ENCODE measurements at regions not wholly inside any gene's neighbourhood (a gene's known extent, or its start where the extent isn't known, plus 50 kb on each side); places are given as distances from the start of the nearest gene placed in this dataset.

DNA sequence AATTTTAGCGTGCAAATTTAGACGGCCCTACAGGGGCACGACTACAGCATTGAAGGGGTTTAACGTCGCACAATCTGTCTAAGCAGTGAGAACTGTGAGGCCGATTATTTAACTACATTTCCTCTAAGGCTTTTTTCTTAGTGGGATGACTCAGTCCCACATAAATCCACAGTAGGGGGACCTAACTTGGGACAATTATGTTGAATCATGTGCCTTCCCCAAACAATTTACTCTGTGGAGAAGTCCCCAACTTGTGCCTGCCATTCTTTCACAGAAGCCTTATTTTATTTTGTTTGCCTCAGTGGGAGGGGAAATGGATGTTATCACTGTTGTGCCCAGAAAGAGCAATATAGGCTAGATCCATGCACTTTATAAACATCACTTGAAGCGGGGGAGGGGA is 80.3 kb upstream of the CDCA7L start:
- no peaks in the 10 kb centered on the region for H3K9me3 ChIP-seq (ENCODE audit: low read length)
- H3K27me3 ChIP-seq (ENCODE audit: insufficient read depth, low read depth, low read length) = no peaks in the 10 kb centered on the region
- H2AFZ ChIP-seq (ENCODE audit: low read depth, low read length) = no peak overlapping the region
- H3K4me2 ChIP-seq (ENCODE audit: low read length) = no peak overlapping the region
- no peaks in the 10 kb centered on the region for H3K79me2 ChIP-seq (replicated peaks; ENCODE audit: insufficient read depth, low read length)
- H3K9me2 ChIP-seq (ENCODE audit: insufficient read depth, low read length) = no peaks in the 10 kb centered on the region
- H3F3A ChIP-seq (ENCODE audit: insufficient read depth, low read length, poor library complexity, severe bottlenecking) = no peaks in the 10 kb centered on the region
- H3K9ac ChIP-seq (ENCODE audit: low read length) = no peak overlapping the region
- no peaks in the 10 kb centered on the region for H3K36me3 ChIP-seq (ENCODE audit: insufficient read depth, low read length)
- H3K4me3 ChIP-seq (ENCODE audit: low read length) = no peak overlapping the region
- TF ChIP-seq, protein P1, sequence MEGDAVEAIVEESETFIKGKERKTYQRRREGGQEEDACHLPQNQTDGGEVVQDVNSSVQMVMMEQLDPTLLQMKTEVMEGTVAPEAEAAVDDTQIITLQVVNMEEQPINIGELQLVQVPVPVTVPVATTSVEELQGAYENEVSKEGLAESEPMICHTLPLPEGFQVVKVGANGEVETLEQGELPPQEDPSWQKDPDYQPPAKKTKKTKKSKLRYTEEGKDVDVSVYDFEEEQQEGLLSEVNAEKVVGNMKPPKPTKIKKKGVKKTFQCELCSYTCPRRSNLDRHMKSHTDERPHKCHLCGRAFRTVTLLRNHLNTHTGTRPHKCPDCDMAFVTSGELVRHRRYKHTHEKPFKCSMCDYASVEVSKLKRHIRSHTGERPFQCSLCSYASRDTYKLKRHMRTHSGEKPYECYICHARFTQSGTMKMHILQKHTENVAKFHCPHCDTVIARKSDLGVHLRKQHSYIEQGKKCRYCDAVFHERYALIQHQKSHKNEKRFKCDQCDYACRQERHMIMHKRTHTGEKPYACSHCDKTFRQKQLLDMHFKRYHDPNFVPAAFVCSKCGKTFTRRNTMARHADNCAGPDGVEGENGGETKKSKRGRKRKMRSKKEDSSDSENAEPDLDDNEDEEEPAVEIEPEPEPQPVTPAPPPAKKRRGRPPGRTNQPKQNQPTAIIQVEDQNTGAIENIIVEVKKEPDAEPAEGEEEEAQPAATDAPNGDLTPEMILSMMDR (IDR thresholded peaks at IDR 0.05; ENCODE audit: poor library complexity, severe bottlenecking) = no peak
- TF ChIP-seq POLR2AphosphoS5 (IDR thresholded peaks at IDR 0.05) (no peak), EZH2 (IDR thresholded peaks at IDR 0.05; ENCODE audit: borderline replicate concordance, insufficient read depth, low read length, poor library complexity, severe bottlenecking) (no peak), TAF1 (IDR thresholded peaks at IDR 0.05; ENCODE audit: low read depth) (no peak), SMC3 (conservative IDR thresholded peaks at IDR 0.05; ENCODE audit: poor library complexity) (no peak), RAD21 (conservative IDR thresholded peaks at IDR 0.05) (no peak), MXI1 (conservative IDR thresholded peaks at IDR 0.05; ENCODE audit: poor library complexity, severe bottlenecking) (no peak), EP300 (conservative IDR thresholded peaks at IDR 0.05; ENCODE audit: poor library complexity, severe bottlenecking) (no peak)
- TF ChIP-seq, protein P2, sequence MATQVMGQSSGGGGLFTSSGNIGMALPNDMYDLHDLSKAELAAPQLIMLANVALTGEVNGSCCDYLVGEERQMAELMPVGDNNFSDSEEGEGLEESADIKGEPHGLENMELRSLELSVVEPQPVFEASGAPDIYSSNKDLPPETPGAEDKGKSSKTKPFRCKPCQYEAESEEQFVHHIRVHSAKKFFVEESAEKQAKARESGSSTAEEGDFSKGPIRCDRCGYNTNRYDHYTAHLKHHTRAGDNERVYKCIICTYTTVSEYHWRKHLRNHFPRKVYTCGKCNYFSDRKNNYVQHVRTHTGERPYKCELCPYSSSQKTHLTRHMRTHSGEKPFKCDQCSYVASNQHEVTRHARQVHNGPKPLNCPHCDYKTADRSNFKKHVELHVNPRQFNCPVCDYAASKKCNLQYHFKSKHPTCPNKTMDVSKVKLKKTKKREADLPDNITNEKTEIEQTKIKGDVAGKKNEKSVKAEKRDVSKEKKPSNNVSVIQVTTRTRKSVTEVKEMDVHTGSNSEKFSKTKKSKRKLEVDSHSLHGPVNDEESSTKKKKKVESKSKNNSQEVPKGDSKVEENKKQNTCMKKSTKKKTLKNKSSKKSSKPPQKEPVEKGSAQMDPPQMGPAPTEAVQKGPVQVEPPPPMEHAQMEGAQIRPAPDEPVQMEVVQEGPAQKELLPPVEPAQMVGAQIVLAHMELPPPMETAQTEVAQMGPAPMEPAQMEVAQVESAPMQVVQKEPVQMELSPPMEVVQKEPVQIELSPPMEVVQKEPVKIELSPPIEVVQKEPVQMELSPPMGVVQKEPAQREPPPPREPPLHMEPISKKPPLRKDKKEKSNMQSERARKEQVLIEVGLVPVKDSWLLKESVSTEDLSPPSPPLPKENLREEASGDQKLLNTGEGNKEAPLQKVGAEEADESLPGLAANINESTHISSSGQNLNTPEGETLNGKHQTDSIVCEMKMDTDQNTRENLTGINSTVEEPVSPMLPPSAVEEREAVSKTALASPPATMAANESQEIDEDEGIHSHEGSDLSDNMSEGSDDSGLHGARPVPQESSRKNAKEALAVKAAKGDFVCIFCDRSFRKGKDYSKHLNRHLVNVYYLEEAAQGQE (IDR thresholded peaks at IDR 0.05; ENCODE audit: borderline replicate concordance) = no peak
- H4K20me1 ChIP-seq (ENCODE audit: insufficient read depth) = no peaks in the 10 kb centered on the region
- H3K27ac ChIP-seq (ENCODE audit: low read length) = no peak overlapping the region

DNA sequence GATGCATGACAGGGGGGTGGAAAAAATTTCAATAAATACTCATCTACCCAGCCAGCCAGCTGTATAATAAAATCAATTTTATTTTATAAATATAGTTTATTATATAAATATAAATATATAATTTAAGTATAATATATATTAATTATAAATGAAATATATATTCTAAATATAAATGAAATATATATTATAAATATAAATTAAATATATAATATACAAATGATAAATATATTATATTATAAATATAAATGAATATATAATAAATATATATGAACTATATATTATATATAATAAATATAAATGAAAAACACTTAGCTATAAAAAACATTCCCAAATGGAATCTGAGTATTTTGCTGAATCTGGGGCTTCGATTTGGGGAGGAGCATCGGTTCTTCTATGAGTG is 79.4 kb upstream of the CDCA7L start:
- no peak overlapping the region for H3K9ac ChIP-seq (ENCODE audit: low read length)
- no peaks in the 10 kb centered on the region for H3K79me2 ChIP-seq (replicated peaks; ENCODE audit: insufficient read depth, low read length)
- H3K9me2 ChIP-seq (ENCODE audit: insufficient read depth, low read length) = no peaks in the 10 kb centered on the region
- no peak overlapping the region for H3K27ac ChIP-seq (ENCODE audit: low read length)
- H3K36me3 ChIP-seq (ENCODE audit: insufficient read depth, low read length) = no peaks in the 10 kb centered on the region
- no peaks in the 10 kb centered on the region for H3K27me3 ChIP-seq (ENCODE audit: insufficient read depth, low read depth, low read length)
- no peak overlapping the region for H2AFZ ChIP-seq (ENCODE audit: low read depth, low read length)
- H3K4me2 ChIP-seq (ENCODE audit: low read length) = no peak overlapping the region
- no peak overlapping the region for H3K4me3 ChIP-seq (ENCODE audit: low read length)
- H3F3A ChIP-seq (ENCODE audit: insufficient read depth, low read length, poor library complexity, severe bottlenecking) = no peaks in the 10 kb centered on the region
- TF ChIP-seq MXI1 (conservative IDR thresholded peaks at IDR 0.05; ENCODE audit: poor library complexity, severe bottlenecking) (no peak), SMC3 (conservative IDR thresholded peaks at IDR 0.05; ENCODE audit: poor library complexity) (no peak), TAF1 (IDR thresholded peaks at IDR 0.05; ENCODE audit: low read depth) (no peak), POLR2AphosphoS5 (IDR thresholded peaks at IDR 0.05) (no peak), EZH2 (IDR thresholded peaks at IDR 0.05; ENCODE audit: borderline replicate concordance, insufficient read depth, low read length, poor library complexity, severe bottlenecking) (no peak), EP300 (conservative IDR thresholded peaks at IDR 0.05; ENCODE audit: poor library complexity, severe bottlenecking) (no peak), RAD21 (conservative IDR thresholded peaks at IDR 0.05) (no peak)
- TF ChIP-seq, protein P1 (IDR thresholded peaks at IDR 0.05; ENCODE audit: poor library complexity, severe bottlenecking) = no peak
- TF ChIP-seq, protein P2 (IDR thresholded peaks at IDR 0.05; ENCODE audit: borderline replicate concordance) = no peak
- no peaks in the 10 kb centered on the region for H4K20me1 ChIP-seq (ENCODE audit: insufficient read depth)
- H3K9me3 ChIP-seq (ENCODE audit: low read length) = no peaks in the 10 kb centered on the region
